HFFc6 (cell line): ENCODE measurements at regions not wholly inside any gene's neighbourhood (a gene's known extent, or its start where the extent isn't known, plus 50 kb on each side); places are given as distances from the start of the nearest gene placed in this dataset.

ENCODE experiments used
- DNase-seq: peaks from one replicate; pipeline ENCODE4 v3.0.0-alpha.2; 2018
- H3K27ac Mint-ChIP-seq: 2 replicates; pipeline ENCODE4 v1.8.0; 2020; ENCODE audit warnings: mild to moderate bottlenecking, mixed read lengths
- H3K27me3 Mint-ChIP-seq: 2 replicates; pipeline ENCODE4 v1.8.0; 2021; ENCODE audit warnings: mild to moderate bottlenecking, moderate library complexity, mixed read lengths; ENCODE audit not compliant: insufficient read depth
- H3K36me3 Mint-ChIP-seq: 2 replicates; pipeline ENCODE4 v1.8.0; 2021; ENCODE audit warnings: low read depth, mixed read lengths
- H3K4me1 Mint-ChIP-seq: 2 replicates; pipeline ENCODE4 v1.8.0; 2020; ENCODE audit warnings: low read depth, mixed read lengths
- H3K4me3 Mint-ChIP-seq: 2 replicates; pipeline ENCODE4 v1.8.0; 2020; ENCODE audit warnings: mild to moderate bottlenecking, moderate library complexity, mixed read lengths
- H3K9me3 Mint-ChIP-seq: 2 replicates; pipeline ENCODE4 v1.8.0; 2020; ENCODE audit warnings: mild to moderate bottlenecking, mixed read lengths
- TF ChIP-seq, protein P1 (sequence below): fragments of 200-600 bp; sonication (generic); IDR thresholded peaks from 2 replicates; pipeline ENCODE4 v1.5.0; 2021; ENCODE audit warnings: antibody characterized with exemption, mild to moderate bottlenecking

DNA sequence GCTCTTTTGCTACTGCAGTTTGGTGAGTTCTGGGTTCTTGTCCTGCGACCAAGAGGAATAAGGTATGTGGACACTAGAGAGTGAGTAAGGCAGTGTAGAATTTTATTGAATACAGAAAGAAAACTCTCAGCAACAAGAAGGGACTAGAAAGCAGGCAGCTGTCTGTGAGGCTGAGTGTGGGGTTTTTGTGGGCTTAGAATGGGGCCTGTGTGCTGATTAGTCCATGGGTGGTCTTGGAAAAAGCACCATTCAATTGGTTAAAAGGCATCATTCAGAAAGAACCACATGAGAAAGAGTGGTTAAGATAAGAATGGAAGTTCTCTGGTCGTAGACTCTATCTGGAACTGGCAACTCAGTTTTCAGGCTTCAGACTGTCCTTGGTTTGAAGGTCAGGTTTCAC is 298.8 kb downstream of the TGFB2 start:
- TF ChIP-seq, protein P1, sequence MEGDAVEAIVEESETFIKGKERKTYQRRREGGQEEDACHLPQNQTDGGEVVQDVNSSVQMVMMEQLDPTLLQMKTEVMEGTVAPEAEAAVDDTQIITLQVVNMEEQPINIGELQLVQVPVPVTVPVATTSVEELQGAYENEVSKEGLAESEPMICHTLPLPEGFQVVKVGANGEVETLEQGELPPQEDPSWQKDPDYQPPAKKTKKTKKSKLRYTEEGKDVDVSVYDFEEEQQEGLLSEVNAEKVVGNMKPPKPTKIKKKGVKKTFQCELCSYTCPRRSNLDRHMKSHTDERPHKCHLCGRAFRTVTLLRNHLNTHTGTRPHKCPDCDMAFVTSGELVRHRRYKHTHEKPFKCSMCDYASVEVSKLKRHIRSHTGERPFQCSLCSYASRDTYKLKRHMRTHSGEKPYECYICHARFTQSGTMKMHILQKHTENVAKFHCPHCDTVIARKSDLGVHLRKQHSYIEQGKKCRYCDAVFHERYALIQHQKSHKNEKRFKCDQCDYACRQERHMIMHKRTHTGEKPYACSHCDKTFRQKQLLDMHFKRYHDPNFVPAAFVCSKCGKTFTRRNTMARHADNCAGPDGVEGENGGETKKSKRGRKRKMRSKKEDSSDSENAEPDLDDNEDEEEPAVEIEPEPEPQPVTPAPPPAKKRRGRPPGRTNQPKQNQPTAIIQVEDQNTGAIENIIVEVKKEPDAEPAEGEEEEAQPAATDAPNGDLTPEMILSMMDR: no peak
- H3K27ac Mint-ChIP-seq: no peak overlapping the region
- no peaks in the 10 kb centered on the region for H3K4me1 Mint-ChIP-seq
- no peaks in the 10 kb centered on the region for H3K9me3 Mint-ChIP-seq
- DNase-seq: no peak
- H3K36me3 Mint-ChIP-seq: no peaks in the 10 kb centered on the region
- no peaks in the 10 kb centered on the region; the same call in 1 of the 2 replicates for H3K27me3 Mint-ChIP-seq
- no peak overlapping the region for H3K4me3 Mint-ChIP-seq

DNA sequence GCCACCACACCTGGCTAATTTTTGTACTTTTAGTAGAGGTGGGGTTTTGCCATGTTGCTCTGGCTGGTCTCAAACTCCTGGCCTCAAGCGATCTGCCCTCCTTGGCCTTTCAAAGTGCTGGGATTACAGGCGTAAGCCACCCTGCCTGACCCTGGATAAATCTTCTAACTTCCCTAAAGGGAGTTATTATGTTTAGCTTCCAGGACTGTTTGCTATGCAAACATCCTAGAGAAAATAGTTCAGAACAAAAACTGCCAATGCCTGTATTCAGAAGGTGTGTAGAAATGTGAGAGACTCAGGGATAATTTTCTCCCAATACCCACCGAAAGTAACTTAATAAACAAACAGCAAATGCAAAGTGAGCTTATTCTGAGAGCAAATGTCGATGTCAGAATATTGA is 301.2 kb downstream of the TGFB2 start:
- Mint-ChIP-seq H3K27ac (no peak overlapping the region), H3K27me3 (peaks cover 3% of the 10 kb centered on the region; the same call in 1 of the 2 replicates), H3K4me3 (no peak overlapping the region), H3K36me3 (no peaks in the 10 kb centered on the region), H3K9me3 (no peaks in the 10 kb centered on the region), H3K4me1 (no peaks in the 10 kb centered on the region)
- TF ChIP-seq, protein P1: no peak
- DNase-seq: no peak

DNA sequence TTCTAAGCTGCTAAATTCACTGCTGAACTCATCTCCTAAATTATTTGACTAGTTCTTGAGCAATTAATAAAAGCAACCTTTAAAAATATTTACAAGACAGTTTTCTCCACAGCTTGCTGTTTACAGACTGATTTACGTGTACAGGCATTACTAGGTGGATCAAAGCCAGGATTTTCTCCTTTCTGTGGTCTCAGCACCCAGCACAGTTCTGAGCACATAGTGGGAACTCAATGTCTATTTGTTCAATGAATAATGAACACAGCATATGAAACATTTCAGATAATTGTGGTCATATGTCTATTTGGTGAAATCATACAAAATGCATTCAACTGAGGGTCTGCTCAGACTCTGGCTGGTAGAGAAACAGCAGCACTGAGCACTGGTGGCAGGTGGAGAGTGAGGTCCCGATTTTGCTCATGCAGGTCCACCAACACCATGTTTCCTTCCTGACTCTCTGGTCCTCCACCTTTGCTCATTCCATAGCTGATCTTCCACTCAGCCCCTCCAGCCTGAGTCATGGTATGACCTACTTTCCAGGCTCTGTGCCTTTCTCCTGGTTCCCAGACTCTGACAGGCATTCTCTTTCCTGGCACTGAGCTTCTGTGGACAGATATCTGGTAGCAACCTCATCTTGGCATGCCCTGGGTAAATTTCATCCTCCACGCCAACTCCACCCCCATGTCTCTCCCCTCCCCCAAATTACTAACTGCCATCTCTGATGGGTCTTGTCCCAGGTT is 311.3 kb downstream of the TGFB2 start:
- Mint-ChIP-seq H3K4me3 (no peak overlapping the region), H3K27ac (no peak overlapping the region), H3K36me3 (no peaks in the 10 kb centered on the region), H3K4me1 (peaks cover 55% of the 10 kb centered on the region), H3K9me3 (no peaks in the 10 kb centered on the region), H3K27me3 (no peaks in the 10 kb centered on the region)
- DNase-seq: no peak
- TF ChIP-seq, protein P1: no peak

DNA sequence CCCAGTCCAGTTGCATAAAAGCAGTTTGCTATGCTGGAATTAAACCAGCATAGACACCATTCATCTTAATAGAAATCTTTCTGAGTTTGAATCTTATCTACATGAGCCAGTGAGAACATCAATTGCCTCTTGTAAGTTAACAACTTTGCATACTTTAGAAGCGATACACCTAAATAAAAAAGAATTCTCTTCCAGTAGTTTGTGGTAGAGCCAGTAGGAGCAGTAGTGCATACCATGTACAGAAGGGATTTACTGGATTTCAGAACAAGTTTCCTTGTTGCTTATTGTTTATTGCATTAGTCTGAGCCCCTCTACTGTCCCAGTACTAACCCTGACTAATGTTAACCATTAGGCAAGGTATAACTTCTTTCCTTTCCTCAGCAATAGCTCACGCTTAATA is 313.1 kb downstream of the TGFB2 start:
- Mint-ChIP-seq H3K4me1 (peaks cover 57% of the 10 kb centered on the region), H3K36me3 (no peaks in the 10 kb centered on the region), H3K4me3 (no peak overlapping the region), H3K9me3 (no peaks in the 10 kb centered on the region), H3K27me3 (no peaks in the 10 kb centered on the region; the same call in 1 of the 2 replicates), H3K27ac (no peak overlapping the region; the same call in 1 of the 2 replicates)
- DNase-seq: peak; percentile 16
- TF ChIP-seq, protein P1: no peak; the same call in 1 of the 2 replicates

DNA sequence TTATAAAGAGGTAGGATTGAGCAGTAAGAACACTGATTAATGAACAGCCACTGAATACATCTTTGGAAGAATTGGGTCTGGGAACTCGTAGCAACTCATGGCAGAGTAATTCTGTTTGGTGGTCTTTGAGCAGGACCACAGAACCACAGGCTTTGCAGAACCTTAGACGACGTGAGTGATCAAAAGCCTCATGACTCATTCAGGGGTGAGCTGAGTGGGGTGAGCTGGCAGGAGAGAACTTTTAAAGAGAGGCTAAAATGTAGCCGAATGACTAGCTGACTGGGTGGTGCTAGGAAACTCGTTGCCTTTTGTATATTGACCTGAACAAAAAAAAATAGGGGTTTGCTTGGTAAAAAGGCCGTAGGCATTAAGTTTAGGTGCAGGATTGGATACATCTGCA is 313.8 kb downstream of the TGFB2 start:
- TF ChIP-seq, protein P1: no peak

More for the DNA sequence above, 313.8 kb downstream of the TGFB2 start:
- no peaks in the 10 kb centered on the region for H3K9me3 Mint-ChIP-seq
- no peaks in the 10 kb centered on the region for H3K36me3 Mint-ChIP-seq
- H3K4me1 Mint-ChIP-seq: peaks cover 57% of the 10 kb centered on the region
- peak overlapping the region; percentile 72 for H3K27ac Mint-ChIP-seq
- peak overlapping the region; percentile 55; the same call in 1 of the 2 replicates for H3K4me3 Mint-ChIP-seq
- DNase-seq: peak; percentile 74
- H3K27me3 Mint-ChIP-seq: no peaks in the 10 kb centered on the region; the same call in 1 of the 2 replicates
